Upper lobe of right lung (tissue), 1 donor: ENCODE measurements at regions not wholly inside any gene's neighbourhood (a gene's known extent, or its start where the extent isn't known, plus 50 kb on each side); places are given as distances from the start of the nearest gene placed in this dataset.

ENCODE experiments used
- ATAC-seq: fragments of 200-7000 bp; cut with Tn5 transposase; one replicate; pipeline ENCODE4 v1.9.1; 2020; ENCODE audit warnings: mild to moderate bottlenecking, moderate library complexity
- DNase-seq: peaks from one replicate; pipeline ENCODE4 v3.0.0-alpha.2; 2020
- H3K27ac ChIP-seq: fragments of 200-600 bp; one replicate; pipeline ENCODE4 v1.8.0; 2022
- H3K27me3 ChIP-seq: fragments of 200-600 bp; one replicate; pipeline ENCODE4 v1.8.0; 2022; ENCODE audit warnings: mild to moderate bottlenecking
- H3K36me3 ChIP-seq: fragments of 200-600 bp; one replicate; pipeline ENCODE4 v1.8.0; 2022
- H3K4me1 ChIP-seq: fragments of 200-600 bp; one replicate; pipeline ENCODE4 v1.8.0; 2022
- H3K4me3 ChIP-seq: fragments of 200-600 bp; one replicate; pipeline ENCODE4 v1.8.0; 2022; ENCODE audit warnings: mild to moderate bottlenecking
- H3K9me3 ChIP-seq: fragments of 200-600 bp; one replicate; pipeline ENCODE4 v1.8.0; 2022
- intact Hi-C: fragments of 100-400 bp; cut with DNase I; formaldehyde crosslinking; loops from one replicate; pipeline ENCODE4 v1.11.0; 2022
- TF ChIP-seq, protein P1 (sequence below): fragments of 200-600 bp; IDR thresholded peaks from one replicate; pipeline ENCODE4 v1.8.0; 2022; ENCODE audit warnings: antibody characterized with exemption
- donor health status: DM: no; HTN: yes; CAD: no; lungs with severe emphysema.

- no peak for DNase-seq
- ATAC-seq = no peak
- no peak overlapping the region for H3K4me3 ChIP-seq
- no peaks in the 10 kb centered on the region for H3K27me3 ChIP-seq
- peaks cover 6% of the 10 kb centered on the region for H3K4me1 ChIP-seq
- TF ChIP-seq, protein P1, sequence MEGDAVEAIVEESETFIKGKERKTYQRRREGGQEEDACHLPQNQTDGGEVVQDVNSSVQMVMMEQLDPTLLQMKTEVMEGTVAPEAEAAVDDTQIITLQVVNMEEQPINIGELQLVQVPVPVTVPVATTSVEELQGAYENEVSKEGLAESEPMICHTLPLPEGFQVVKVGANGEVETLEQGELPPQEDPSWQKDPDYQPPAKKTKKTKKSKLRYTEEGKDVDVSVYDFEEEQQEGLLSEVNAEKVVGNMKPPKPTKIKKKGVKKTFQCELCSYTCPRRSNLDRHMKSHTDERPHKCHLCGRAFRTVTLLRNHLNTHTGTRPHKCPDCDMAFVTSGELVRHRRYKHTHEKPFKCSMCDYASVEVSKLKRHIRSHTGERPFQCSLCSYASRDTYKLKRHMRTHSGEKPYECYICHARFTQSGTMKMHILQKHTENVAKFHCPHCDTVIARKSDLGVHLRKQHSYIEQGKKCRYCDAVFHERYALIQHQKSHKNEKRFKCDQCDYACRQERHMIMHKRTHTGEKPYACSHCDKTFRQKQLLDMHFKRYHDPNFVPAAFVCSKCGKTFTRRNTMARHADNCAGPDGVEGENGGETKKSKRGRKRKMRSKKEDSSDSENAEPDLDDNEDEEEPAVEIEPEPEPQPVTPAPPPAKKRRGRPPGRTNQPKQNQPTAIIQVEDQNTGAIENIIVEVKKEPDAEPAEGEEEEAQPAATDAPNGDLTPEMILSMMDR = no peak
- H3K36me3 ChIP-seq = no peaks in the 10 kb centered on the region
- no peak overlapping the region for H3K27ac ChIP-seq
- no peaks in the 10 kb centered on the region for H3K9me3 ChIP-seq
- intact Hi-C loops = no loop called here
Observed at GRCh38 chr11:92384358-92384757, 159.7 kb downstream of the FAT3 start.

DNA sequence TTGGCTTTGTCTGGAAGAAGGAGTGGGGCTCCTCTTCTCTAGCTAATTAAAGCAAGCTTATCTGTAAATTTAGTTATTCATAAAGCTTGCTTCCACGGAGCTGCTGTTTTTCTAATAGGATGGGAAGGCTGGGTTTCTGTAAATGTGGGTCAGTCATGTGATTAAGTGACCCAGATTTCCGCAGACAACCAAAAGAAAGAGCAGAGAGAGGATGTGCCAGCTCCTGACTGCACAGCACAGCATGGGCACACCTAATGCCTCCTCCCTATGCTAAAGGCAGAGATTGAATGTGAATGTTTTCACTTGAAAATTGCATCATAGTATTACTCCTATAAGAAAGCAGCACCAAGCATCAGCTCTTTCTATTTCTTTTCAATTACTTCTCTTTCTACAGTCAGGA lies 160.2 kb downstream of the FAT3 start:
- intact Hi-C loops = no loop called here

GRCh38 chr11:92386577-92386976 lies 162.0 kb downstream of the FAT3 start:
- H3K4me3 ChIP-seq = no peak overlapping the region
- peaks cover 6% of the 10 kb centered on the region for H3K4me1 ChIP-seq
- no peaks in the 10 kb centered on the region for H3K36me3 ChIP-seq
- DNase-seq = no peak
- TF ChIP-seq, protein P1 = no peak
- no peaks in the 10 kb centered on the region for H3K9me3 ChIP-seq
- intact Hi-C loops = no loop called here
- no peaks in the 10 kb centered on the region for H3K27me3 ChIP-seq
- H3K27ac ChIP-seq = no peak overlapping the region
- no peak for ATAC-seq

More for the DNA sequence above, 160.2 kb downstream of the FAT3 start:
- TF ChIP-seq, protein P1 = no peak
- H3K36me3 ChIP-seq = no peaks in the 10 kb centered on the region
- no peaks in the 10 kb centered on the region for H3K27me3 ChIP-seq
- H3K27ac ChIP-seq = no peak overlapping the region
- no peak for ATAC-seq
- no peak overlapping the region for H3K4me3 ChIP-seq
- peaks cover 6% of the 10 kb centered on the region for H3K4me1 ChIP-seq
- DNase-seq = no peak
- no peaks in the 10 kb centered on the region for H3K9me3 ChIP-seq

DNA sequence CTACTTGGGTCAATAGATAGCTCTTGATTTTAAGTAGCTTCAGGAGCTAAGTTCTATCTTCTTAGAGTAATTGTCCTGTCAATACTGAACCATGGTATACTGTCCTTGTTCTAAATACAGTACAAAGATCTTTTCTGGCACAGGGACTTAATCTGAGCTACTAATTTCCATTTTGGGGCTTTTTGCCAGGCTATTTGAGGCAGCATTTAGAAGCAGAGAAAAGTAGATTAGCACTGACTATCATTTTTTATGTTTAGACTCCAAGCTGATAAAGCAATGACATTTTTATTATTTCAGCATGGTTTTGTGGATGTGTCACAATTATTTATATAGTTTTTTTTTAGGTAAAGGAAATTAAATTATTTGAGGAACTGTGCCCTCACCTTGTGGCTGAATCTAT lies 163.2 kb downstream of the FAT3 start:
- intact Hi-C loops = no loop called here
- ATAC-seq (no peak), DNase-seq (no peak)
- H3K9me3 ChIP-seq = no peaks in the 10 kb centered on the region
- peaks cover 6% of the 10 kb centered on the region for H3K4me1 ChIP-seq
- TF ChIP-seq, protein P1 = no peak
- no peaks in the 10 kb centered on the region for H3K36me3 ChIP-seq
- no peaks in the 10 kb centered on the region for H3K27me3 ChIP-seq
- H3K4me3 ChIP-seq = no peak overlapping the region
- H3K27ac ChIP-seq = no peak overlapping the region

DNA sequence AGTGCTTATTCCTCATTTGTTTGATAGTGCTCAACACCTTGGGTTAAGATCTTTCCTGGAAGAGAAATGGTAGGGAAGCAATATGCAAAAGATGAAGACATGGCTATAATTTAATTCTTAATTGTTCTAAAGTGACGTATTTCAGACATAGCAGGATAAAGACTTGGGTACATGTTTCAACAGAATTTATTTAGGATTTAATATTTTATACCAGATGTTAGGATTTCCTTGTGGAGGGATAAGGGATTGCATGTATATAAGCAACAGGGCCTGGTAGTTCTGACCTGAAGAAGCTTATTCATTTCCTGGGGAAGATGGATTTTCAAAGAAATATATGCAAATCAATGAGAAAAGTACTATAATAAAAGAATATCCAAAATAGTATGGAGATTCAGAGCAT lies 163.8 kb downstream of the FAT3 start:
- H3K9me3 ChIP-seq = no peaks in the 10 kb centered on the region
- ATAC-seq = no peak
- H3K27ac ChIP-seq = no peak overlapping the region
- H3K4me3 ChIP-seq = no peak overlapping the region
- peaks cover 6% of the 10 kb centered on the region for H3K4me1 ChIP-seq
- intact Hi-C loops = no loop called here
- H3K27me3 ChIP-seq = no peaks in the 10 kb centered on the region
- H3K36me3 ChIP-seq = no peaks in the 10 kb centered on the region
- no peak for DNase-seq
- TF ChIP-seq, protein P1 = no peak

DNA sequence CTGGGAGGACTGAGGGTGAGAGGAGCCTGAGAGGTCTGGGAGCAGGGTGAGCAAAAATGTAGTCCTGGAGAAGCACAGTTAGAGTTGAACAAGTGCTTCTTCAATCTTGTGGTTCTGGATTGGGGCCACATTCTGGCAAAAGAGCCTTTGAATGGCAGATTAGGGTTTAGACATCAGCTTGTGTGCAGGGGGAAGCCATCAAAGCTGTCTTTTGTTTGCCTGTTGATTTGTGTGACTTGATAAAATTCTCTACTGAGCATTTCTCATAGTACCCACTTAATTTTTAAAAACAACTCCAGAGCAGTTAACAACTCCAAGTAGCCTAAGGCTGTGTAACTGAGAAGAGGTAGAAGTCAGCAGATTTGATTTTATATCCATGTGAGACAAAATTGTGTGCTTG lies 166.2 kb downstream of the FAT3 start:
- no peak for DNase-seq
- Histone ChIP-seq H3K27ac (no peak overlapping the region), H3K36me3 (no peaks in the 10 kb centered on the region), H3K9me3 (no peaks in the 10 kb centered on the region), H3K4me1 (no peaks in the 10 kb centered on the region), H3K27me3 (no peaks in the 10 kb centered on the region), H3K4me3 (no peak overlapping the region)
- TF ChIP-seq, protein P1 = no peak
- intact Hi-C loops = no loop called here
- ATAC-seq = no peak
